ENCODE measurements at regions not wholly inside any gene's neighbourhood (a gene's known extent, or its start where the extent isn't known, plus 50 kb on each side); places are given as distances from the start of the nearest gene placed in this dataset.

- TF ChIP-seq RAD21 (IDR thresholded peaks at IDR 0.05; ENCODE audit: low read length) (no peak), POLR2A (IDR thresholded peaks at IDR 0.05; ENCODE audit: low read depth, low read length) (no peak), MXI1 (IDR thresholded peaks at IDR 0.05; ENCODE audit: borderline replicate concordance, low read depth, low read length) (no peak), CTCF (conservative IDR thresholded peaks at IDR 0.05; ENCODE audit: low read depth, low read length) (no peak), MAFK (IDR thresholded peaks at IDR 0.05; ENCODE audit: low read depth, low read length) (no peak)
- no peak overlapping the region for H3K4me2 ChIP-seq (ENCODE audit: low read depth, low read length)
- H2BK120ac ChIP-seq (ENCODE audit: low read depth, low read length), result no peak overlapping the region
- dilution Hi-C loops (cut with HindIII; ENCODE audit: low sequenced_read_pairs, unreplicated experiment), result no loop called here
- no peak overlapping the region for H4K8ac ChIP-seq (ENCODE audit: low read depth in 2 of 2, low read length in 2 of 2)
- ChIA-PET CTCF (interaction anchor here (0.6 kb wide), 1 partner anchor 619 kb away, joined by 3 read pairs; no protein-coding TSS in a partner anchor), POLR2A (ENCODE audit: unreplicated experiment) (no interaction called here)
- no peak overlapping the region for H3K27ac ChIP-seq (ENCODE audit: insufficient read depth, low read length)
- BruUV-seq (replicated peaks), result no TSS peak
- H3K4me1 ChIP-seq (ENCODE audit: control insufficient read depth, insufficient read depth, low read length), result peaks cover 2% of the 10 kb centered on the region; the same call in 1 of the 2 replicates
- H2BK15ac ChIP-seq (ENCODE audit: low read depth, low read length), result no peak overlapping the region
- no peak overlapping the region for H2AFZ ChIP-seq (replicated peaks; ENCODE audit: low read length, poor library complexity)
- H2BK20ac ChIP-seq (ENCODE audit: low read depth, low read length), result no peak overlapping the region
- no peaks in the 10 kb centered on the region for H4K20me1 ChIP-seq (ENCODE audit: insufficient read depth, low read length)
- no peak overlapping the region for H3K4me3 ChIP-seq (ENCODE audit: insufficient read depth, low read depth, low read length)
- no peak overlapping the region for H4K5ac ChIP-seq (ENCODE audit: low read depth, low read length)
- no peaks in the 10 kb centered on the region for H3K9me3 ChIP-seq (ENCODE audit: control insufficient read depth, insufficient read depth, low read length)
- no peak overlapping the region for H3K14ac ChIP-seq (replicated peaks; ENCODE audit: low read depth, low read length)
- ATAC-seq (ENCODE audit: low read depth) (no peak), DNase-seq (no peak)
- no peak overlapping the region for H3K56ac ChIP-seq (ENCODE audit: extremely low read depth, insufficient read depth, low read length)
- no peak overlapping the region for H2AK5ac ChIP-seq (ENCODE audit: low read depth, low read length)
- H3K4ac ChIP-seq (ENCODE audit: low read depth, low read length), result no peak overlapping the region
- no peaks in the 10 kb centered on the region for H3K79me1 ChIP-seq (ENCODE audit: low read depth in 1 of 2, low read length in 2 of 2)
- H3K23ac ChIP-seq (ENCODE audit: low read depth, low read length), result no peak overlapping the region
- H3K9ac ChIP-seq (ENCODE audit: low read depth, low read length), result no peak overlapping the region
- H3K27me3 ChIP-seq (ENCODE audit: control insufficient read depth, insufficient read depth, low read length), result no peaks in the 10 kb centered on the region
- intact Hi-C loops (cut with micrococcal nuclease), result no loop called here
- H2BK5ac ChIP-seq (ENCODE audit: low read depth, low read length, poor library complexity, severe bottlenecking), result no peak overlapping the region
- no peak overlapping the region for H3K18ac ChIP-seq (ENCODE audit: low read depth, low read length)
- in situ Hi-C loops (cut with MboI; ENCODE audit: low sequenced_read_pairs), result no loop called here
- no peaks in the 10 kb centered on the region; the same call in 1 of the 2 replicates for H3K9me1 ChIP-seq (ENCODE audit: insufficient read depth, low read length)
- H4K91ac ChIP-seq (ENCODE audit: insufficient read depth, low read depth, low read length), result no peak overlapping the region
- H2AK9ac ChIP-seq (replicated peaks; ENCODE audit: low read depth, low read length, poor library complexity), result no peak overlapping the region
- no CpG with 5 or more reads among the region's 3 CpGs for WGBS, 2 experiments (ENCODE audit: extremely low coverage in 2 of 2, insufficient read length in 1 of 2)
- H3K36me3 ChIP-seq (ENCODE audit: control insufficient read depth, insufficient read depth, low read length), result no peaks in the 10 kb centered on the region
Measured at GRCh38 chr6:158919865-158920264, 80.1 kb downstream of the RSPH3 start.
